HG03558 (cell line): ENCODE measurements at regions not wholly inside any gene's neighbourhood (a gene's known extent, or its start where the extent isn't known, plus 50 kb on each side); places are given as distances from the start of the nearest gene placed in this dataset.
"Not testable (repeated sequence)": the region's sequence is repeated elsewhere in the genome, so short reads cannot be mapped to it uniquely, and the experiment has no call there.

Experiments
- ATAC-seq: cut with Tn5 transposase; IDR thresholded peaks from one replicate; pipeline ENCODE4 v1.9.1; 2021; ENCODE audit warnings: moderate number of reproducible peaks; ENCODE audit not compliant: unreplicated experiment; ENCODE audit errors: extremely low read depth

DNA sequence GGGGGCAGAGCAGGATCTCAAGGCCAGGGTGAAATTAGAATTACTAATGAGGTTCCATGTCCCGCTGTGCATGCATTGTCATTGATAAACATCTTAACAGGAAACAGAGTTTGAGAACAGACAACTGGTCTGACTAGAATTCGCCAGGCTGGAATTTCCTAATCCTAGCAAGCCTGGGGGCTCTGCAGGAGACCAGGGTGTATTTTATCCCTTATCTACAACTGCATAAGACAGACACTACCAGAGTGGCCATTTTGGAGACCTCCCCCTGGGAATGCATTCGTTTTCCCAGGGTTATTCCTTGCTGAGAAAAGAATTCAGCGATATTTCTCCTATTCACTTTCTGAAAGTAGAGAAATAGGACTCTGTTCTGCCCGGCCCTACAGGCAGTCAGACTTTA is 1007.6 kb downstream of the SLC16A7 start:
- not testable (repeated sequence) for ATAC-seq

DNA sequence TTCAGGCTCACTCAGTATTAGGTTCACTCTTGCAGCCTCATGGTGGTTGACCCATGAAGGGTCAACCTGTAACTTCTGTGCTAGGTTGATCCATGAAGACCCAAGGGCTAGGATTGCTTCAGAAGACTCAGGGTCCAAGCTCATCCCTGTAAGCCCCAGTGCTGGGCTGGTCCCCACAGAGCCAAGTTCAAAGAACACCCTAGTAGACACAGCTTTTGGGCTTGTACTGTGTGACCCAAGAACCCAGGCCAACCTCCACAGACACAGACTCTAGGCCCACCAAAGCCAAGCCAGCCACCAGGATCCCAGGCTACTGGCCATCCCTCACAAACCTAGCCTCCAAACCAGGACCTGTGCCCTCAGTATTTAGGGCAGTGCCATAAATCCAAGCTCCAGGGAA is 1020.6 kb downstream of the SLC16A7 start:
- no peak for ATAC-seq

DNA sequence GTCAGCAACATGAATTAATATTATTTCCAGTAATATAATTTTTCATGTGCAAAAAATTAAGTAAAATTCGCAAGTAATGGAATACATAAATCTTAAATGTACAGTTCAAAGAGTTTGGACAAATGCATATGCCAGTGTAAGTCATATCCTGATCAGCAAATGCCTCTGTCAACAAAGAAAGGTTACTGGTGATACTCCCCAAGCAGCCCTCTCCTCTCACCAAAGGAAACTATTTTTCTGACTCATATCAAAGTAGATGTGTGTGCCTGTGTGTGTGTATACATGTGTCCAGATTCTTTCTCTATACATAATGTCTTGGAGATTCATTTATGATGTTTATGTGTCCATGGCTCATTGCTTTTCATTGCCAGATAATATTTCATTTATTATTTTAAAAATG is 1035.0 kb downstream of the SLC16A7 start:
- ATAC-seq, result no peak

DNA sequence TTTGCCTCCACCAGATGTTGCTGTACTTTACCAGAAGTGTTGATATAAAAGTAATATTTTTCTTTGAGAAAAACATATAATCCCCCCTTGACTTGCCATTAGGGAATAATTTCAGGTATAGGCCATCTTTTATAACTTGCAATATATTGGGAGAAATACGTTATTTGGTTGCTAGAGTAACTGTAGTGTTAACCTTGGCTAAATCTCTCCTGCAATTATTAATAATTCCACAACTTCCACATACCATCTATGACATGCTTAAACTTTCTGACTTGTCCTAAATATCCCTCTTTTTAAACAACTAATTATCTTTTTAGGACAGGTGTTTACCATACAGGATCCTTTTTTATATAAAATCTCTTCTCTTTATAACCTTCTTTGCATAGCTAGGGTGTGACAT is 1048.2 kb downstream of the SLC16A7 start:
- no peak for ATAC-seq

DNA sequence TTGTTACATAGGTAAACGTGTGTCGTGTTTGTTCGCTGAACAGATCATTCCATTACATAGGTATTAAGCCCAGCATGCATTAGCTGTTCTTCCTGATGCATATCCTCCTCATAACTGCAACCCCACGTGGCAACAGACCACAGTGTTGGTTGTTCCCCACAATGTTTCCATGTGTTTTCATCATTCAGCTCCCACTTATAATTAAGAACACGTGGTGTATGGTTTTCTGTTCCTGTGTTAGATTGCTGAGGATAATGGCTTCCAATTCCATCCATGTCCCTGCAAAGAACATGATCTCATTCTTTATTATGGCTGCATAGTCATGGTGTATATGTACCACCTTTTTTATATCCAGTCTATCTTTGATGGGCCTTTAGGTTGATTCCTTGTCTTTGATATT is 1071.1 kb downstream of the SLC16A7 start:
- no peak for ATAC-seq

DNA sequence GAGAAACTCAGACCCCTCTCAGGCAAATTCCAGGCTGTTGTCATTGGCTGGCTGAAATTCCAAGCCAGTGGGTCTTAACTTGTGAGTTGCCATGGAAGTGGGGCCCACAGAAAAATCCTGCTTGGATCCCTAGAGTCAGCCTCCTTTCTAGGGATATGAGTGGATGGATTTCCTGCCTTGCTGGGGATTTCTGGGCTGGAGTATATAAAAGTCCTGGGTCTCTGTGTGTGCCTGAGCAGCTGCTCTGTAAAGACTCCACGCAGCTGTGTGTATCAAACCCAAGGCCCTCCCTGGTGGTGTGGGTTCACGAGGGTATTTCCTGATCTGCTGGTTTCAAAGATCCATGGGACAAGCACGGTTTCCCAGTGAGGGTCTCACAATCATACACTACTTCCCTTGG is 1077.1 kb downstream of the SLC16A7 start:
- no peak for ATAC-seq

DNA sequence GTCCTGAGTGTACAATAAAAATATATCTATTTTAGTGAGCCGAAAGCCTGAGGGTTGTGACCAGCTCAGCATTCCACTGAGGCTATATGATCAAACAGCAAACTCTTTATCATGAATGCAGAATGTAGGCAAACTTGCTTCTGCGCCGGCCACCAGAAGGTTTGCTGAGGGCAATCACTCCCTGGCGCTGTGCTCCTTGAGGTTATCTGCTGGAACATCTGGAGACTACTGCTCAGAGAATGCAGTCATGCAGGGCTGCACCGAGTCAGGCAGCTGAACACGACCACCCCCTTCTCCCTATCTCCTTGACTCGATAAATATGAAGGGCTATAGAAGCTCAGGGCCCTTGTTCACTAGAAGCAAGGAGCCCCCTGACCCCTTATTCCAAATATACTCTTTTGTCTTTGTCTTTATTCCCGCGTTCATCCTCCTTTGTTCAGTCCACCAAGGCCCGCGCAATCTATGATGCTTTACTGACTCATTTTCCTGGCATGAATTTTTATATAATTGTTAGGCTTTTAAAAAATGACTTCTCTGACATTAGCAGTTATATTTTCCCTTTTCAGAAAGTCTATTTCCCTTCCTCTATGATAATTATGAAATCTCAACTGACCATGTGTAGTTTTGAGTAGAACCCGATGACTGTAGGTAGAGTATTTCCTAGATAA is 1089.3 kb downstream of the SLC16A7 start:
- no peak for ATAC-seq

DNA sequence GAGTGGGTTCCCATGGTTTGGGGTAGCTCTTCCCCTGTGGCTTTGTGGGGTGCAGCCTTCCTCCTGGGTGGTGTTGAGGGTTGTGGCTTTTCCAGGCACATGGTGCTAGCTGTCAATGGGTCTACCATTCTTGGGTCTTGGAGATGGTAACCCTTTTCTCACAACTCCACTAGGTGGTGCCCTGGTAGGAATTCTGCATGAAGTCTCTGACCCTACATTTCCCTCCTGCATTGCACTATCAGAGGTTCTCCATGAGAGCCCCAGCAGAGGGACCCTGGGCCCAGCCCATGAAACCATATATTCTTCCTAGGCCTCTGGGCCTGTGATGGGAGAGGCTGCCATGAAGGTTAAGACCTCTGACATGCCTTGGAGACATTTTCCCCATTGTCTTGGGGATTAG is 1093.3 kb downstream of the SLC16A7 start:
- no peak for ATAC-seq

DNA sequence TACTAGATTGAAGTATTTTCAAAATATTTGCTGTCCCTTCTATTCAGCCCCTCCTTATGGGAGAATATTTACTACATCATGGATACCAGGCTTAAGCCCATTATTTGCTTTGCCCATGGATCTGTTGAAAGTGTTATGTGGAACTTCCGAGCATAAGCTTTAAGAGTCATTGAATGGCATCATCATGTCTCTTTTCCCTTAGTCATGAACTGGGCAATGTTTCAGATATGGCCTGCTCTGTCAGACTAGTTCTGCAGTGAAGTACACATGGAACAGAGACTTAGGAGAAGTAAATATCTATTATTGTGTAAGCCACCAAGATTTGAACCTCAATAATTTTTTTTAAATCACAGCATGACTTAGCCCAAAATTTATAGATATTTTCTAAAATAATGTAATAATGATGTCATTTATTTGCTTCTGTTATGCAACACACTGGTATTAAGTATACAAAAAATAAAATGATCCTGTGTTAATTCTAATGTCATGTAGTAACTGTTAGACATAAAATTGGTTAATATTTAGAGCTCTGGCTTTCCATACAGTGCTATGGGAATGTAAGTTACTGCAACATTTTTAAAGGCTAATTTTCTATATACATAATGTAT is 1097.3 kb downstream of the SLC16A7 start:
- ATAC-seq, result no peak

DNA sequence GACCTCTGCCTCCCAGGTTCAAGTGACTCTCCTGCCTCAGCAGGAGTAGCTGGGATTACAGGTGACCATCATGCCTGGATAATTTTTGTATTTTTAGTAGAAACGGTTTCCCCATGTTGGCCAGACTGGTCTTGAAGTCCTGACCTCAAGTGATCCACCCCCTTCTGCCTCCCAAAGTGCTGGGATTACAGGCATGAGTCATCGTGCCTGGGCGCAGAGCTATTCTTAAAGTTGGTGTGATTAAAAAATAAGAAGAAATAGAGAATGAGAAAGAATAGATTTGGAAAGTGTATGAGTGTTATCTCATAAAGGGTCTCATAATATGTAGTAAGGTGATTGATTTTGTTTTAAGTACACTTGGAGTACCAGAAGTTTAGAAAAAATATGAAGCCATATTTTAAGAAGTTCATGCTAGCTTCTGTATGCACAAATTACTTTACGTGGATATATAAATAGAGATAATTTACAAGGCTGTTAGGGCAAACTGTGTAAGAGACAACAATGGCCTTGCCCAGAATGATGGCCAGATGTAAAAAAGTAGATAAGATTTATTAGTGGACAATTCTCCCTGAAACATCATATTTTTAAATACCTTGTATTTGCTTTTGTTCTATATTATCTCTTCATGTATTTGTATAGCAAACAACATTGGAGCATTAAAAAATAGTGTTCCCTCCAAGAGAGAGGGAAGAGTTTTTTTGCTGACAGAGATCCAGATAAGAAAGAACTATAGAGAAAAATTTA is 1108.5 kb downstream of the SLC16A7 start:
- no peak for ATAC-seq

DNA sequence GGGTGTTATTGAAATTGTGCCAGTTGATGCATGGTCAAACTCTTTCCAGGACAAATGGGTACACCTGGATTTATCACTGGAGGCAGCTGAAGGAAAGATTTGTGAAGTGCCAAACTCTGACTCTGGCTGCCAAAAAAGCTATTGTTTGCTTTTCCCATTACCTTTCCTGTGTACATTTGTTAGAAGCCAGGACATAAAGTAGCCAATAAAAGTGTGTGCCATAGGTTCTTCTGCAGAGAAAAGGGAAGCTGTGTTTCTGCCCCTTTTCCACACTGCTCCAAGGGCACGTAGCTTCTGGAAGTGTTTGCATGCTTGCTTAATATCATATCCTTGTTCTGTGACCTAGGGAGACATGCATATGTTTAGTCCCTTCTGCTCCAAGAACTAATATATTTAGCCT is 1114.4 kb downstream of the SLC16A7 start:
- no peak for ATAC-seq

DNA sequence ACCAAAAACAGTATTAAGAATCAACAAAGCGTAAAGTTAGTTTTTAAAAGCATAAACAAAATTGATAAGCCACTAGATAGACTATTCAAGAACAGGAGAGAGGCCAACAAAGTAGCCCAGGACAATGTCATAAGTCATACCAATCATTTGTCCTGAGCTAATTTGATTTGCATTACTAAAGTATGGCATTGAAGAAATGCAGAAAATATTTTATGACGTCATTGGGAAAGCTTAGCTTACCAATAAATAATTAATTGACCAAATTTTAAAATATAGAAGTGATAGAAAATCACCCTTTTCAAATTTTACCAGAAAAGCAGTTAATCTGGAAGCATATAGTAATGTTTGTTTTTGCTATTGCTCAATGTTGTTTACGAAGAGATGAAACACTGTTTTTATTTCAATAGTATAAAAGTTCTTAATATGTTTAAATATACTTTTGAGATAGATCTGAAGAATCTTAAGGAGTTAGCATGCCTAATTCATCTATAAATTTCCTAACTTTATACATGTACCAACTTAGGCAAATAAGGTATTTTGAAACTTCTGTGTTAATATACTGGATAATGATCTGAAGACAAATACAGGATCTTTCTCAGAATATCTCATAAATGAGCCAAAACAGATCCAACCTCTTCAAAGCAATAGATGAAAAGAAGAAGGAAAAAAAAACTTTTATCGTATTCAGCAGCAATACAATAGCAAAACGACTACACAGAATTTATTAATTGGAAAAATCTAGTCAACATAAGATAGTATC is 1118.5 kb downstream of the SLC16A7 start:
- ATAC-seq, result no peak

DNA sequence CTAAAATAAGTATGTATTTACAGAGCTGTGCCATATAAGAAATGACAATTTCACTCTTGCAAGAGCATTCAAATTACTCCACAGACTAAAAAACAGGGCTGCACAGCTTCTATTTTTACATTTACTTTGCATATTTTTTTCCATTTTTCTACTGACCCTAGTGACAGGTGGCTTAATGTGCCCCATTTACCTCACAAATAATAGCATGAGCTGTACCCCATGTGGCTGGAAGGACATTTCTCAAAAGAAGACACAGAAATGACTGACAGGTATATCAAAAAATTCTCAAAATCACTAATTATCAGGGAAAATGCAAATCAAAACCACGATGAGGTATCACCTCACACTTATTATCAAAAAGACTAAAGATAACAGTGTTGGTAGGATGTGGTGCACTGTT is 1128.6 kb downstream of the SLC16A7 start:
- ATAC-seq, result no peak

DNA sequence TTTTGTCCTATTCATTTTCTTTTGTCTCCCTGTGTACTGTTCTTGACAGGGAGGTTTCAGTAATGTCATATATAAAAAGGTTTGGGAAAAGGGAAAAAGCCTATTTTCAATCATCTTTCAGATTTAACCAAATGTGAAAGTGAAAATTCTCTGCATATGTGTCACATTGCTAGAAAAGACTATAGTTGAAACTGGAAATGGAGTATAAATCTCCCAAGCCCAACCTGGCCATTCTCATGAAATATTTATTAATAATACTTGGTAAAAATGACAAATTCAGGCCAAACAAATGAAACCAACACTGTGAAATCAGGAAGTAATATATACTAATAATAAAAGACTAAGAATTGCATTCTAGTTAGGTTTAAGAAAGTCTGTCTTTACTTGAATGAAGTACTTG is 1129.2 kb downstream of the SLC16A7 start:
- no peak for ATAC-seq

DNA sequence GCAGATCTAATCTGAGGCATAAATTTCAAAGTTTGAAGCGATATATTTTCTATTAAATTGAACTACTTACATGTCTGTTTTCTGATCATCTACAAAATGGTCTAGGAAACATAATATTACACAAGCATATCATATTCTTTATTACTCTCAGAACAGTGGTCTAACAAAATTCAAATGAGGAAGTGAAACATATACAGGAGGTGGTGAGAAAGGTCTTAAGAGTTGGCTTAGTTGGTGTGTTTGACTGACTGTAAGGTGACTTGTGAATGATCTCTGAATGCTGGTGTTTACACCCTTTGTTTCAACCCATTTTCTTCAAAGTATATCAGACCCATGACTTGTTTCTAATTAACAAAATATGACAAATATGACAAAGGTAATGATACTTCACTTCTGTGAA is 1156.8 kb downstream of the SLC16A7 start:
- ATAC-seq, result no peak

DNA sequence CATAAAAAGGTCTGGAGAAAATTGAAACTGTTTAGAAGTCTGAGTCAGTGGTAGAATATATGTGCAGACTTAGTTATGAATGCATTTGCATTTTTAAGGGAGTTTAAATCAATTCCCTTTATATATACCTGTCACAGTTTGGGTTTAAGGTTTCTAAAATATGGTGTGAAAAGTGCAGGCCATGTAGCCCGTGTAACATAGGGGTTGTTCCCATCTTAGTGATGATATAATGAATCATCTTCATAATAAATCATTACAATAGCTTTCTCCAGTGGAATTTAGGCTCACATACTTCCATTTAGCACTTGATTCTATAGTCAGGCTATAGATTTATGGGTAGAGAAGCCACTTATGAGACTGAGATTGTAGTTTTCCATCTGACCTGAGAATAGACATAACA is 1162.4 kb downstream of the SLC16A7 start:
- ATAC-seq, result no peak

DNA sequence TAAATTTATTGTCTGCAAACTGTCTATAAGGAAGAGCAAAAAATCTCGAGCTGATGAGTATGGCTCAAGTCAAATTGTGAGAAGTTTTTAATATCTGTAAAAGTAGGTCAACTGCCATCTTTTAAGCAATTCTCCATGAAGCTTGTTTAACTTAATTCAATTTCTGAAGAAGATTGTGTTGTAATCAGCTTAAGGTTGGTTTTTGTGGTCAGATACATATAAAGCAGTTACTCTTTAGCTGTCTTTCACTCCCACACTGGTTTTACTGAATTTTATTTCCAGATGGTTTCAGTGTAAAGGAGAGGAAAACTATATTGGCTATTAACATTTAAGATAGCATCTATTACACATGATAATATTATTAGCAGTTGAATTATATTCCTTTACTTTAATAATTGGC is 1165.1 kb downstream of the SLC16A7 start:
- ATAC-seq, result no peak

DNA sequence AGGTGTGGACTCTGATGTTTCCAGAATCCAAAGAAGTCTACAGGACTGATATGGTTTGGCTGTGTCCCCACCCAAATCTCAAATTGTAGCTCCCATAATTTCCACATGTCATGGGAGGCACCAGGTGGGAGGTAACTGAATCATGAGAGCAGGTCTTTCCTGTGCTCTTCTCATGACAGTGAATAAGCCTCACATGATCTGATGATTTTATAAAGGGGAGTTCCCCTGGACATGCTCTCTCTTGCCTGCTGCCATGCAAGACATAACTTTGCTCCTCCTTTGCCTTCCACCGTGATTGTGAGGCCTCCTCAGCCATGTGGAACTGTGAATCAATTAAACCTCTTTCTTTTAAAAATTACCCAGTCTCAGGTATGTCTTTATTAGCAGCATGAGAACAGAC is 1205.3 kb downstream of the SLC16A7 start:
- ATAC-seq, result not testable (repeated sequence)

DNA sequence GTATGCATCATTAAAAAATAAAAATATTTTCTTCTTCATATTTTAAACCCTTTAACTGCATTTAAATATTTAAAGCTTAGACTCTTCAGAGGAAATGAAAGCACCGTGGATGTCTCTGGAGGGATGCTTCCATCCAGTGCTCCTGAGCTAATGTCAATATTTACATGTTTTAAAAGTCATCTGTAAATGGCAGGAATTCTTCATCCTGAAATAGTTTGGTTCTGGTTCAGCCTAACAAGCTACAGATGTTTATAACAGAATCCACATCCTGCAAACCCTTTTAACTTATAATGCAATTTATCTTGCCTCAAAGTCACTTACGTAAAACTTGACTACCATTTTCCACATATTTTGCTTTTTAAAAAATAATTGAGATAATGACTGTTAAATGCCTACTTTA is 1207.3 kb downstream of the SLC16A7 start:
- ATAC-seq, result no peak

DNA sequence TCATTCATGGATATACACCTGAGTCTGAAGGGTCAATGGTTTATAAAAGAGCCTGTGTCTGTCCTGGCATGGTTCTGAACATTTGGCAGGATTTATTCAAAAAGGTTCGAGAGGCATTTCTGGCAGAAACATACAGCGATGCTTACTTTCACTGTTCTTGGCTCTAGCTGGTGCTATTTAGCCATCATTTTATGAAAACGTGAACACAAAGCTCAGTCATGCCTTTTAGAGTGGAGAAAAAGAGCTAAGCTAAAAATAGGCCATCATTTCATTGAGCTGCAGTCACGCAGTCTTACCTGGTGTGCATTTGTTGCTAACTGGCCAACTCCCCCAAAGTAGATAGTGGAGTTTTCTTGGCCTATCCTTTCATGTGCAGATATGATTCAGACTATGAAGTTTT is 1209.5 kb downstream of the SLC16A7 start:
- no peak for ATAC-seq

DNA sequence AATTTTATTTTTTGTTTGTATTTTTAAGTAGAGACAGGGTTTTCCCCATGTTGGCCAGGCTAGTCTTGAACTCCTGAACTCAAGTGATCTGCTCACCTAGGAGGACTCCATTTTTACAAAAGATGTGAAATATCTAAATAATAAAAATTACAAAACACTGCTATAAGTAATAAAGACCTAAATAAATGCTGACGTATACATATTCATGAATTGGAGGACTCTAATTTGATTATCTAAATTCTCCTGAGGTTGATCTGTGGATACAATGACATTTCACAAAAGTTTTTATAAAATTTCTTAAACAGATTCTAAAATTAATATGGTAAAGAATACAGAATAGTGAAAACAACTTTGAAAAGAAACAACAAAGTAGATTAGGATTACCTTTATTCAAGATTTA is 1224.0 kb downstream of the SLC16A7 start:
- no peak for ATAC-seq
